ENCODE measurements at regions not wholly inside any gene's neighbourhood (a gene's known extent, or its start where the extent isn't known, plus 50 kb on each side); places are given as distances from the start of the nearest gene placed in this dataset.
"Not testable (repeated sequence)": the region's sequence is repeated elsewhere in the genome, so short reads cannot be mapped to it uniquely, and the experiment has no call there.

GRCh38 chr1:229133811-229134210, 137.1 kb upstream of the RAB4A start:
- TF ChIP-seq CTCF (IDR thresholded peaks at IDR 0.05; ENCODE audit: low read depth, low read length, missing control alignments), result no peak
- H3K4me3 ChIP-seq (replicated peaks; ENCODE audit: low read depth, low read length), result no peak overlapping the region
- DNase-seq (ENCODE audit: extremely low read depth, low read depth), result no peak

GRCh38 chr1:229134381-229135217, 136.3 kb upstream of the RAB4A start:
- not testable (repeated sequence) for H3K4me3 ChIP-seq (replicated peaks; ENCODE audit: low read depth, low read length); DNase-seq (ENCODE audit: extremely low read depth, low read depth)

- no peak for TF ChIP-seq CTCF (IDR thresholded peaks at IDR 0.05; ENCODE audit: low read depth, low read length, missing control alignments)
- no peak overlapping the region for H3K4me3 ChIP-seq (replicated peaks; ENCODE audit: low read depth, low read length)
- no peak for DNase-seq (ENCODE audit: extremely low read depth, low read depth)
These were observed 135.1 kb upstream of the RAB4A start for GRCh38 chr1:229135773-229136172.

GRCh38 chr1:229136822-229137221, 134.1 kb upstream of the RAB4A start:
- no peak for DNase-seq (ENCODE audit: extremely low read depth, low read depth)
- TF ChIP-seq CTCF (IDR thresholded peaks at IDR 0.05; ENCODE audit: low read depth, low read length, missing control alignments), result no peak

GRCh38 chr1:229137271-229137670, 133.6 kb upstream of the RAB4A start:
- no peak for DNase-seq (ENCODE audit: extremely low read depth, low read depth)
- no peak overlapping the region for H3K4me3 ChIP-seq (replicated peaks; ENCODE audit: low read depth, low read length)
- no peak for TF ChIP-seq CTCF (IDR thresholded peaks at IDR 0.05; ENCODE audit: low read depth, low read length, missing control alignments)

More at GRCh38 chr1:229136822-229137221, 134.1 kb upstream of the RAB4A start:
- no peak overlapping the region for H3K4me3 ChIP-seq (replicated peaks; ENCODE audit: low read depth, low read length)

- no peak for TF ChIP-seq CTCF (IDR thresholded peaks at IDR 0.05; ENCODE audit: low read depth, low read length, missing control alignments)
- no peak overlapping the region for H3K4me3 ChIP-seq (replicated peaks; ENCODE audit: low read depth, low read length)
- no peak for DNase-seq (ENCODE audit: extremely low read depth, low read depth)
These were observed 132.9 kb upstream of the RAB4A start for GRCh38 chr1:229138058-229138457.

GRCh38 chr1:229139331-229140118, 131.4 kb upstream of the RAB4A start:
- H3K4me3 ChIP-seq (replicated peaks; ENCODE audit: low read depth, low read length), result no peak overlapping the region
- no peak for DNase-seq (ENCODE audit: extremely low read depth, low read depth)
- no peak for TF ChIP-seq CTCF (IDR thresholded peaks at IDR 0.05; ENCODE audit: low read depth, low read length, missing control alignments)

Measured in HFF-Myc (cell line).